Ovary (tissue), 7 donors: ENCODE measurements at regions not wholly inside any gene's neighbourhood (a gene's known extent, or its start where the extent isn't known, plus 50 kb on each side); places are given as distances from the start of the nearest gene placed in this dataset.
"Not testable (repeated sequence)": the region's sequence is repeated elsewhere in the genome, so short reads cannot be mapped to it uniquely, and the experiment has no call there.

ENCODE experiments used
- DNase-seq, 5 donors: peaks; one replicate each; pipeline ENCODE4 v3.0.0-alpha.2; 2019 to 2020
- H3K27ac ChIP-seq, 2 donors: fragments of 200-600 bp; one replicate each; pipeline versions ENCODE4 v1.5.1 to v1.8.0; 2019 to 2022
- H3K27me3 ChIP-seq: fragments of 200-600 bp; one replicate; pipeline ENCODE4 v1.8.0; 2022
- H3K36me3 ChIP-seq: fragments of 200-600 bp; sonication (generic); one replicate; pipeline ENCODE4 v1.5.1; 2019
- H3K4me1 ChIP-seq: one replicate; pipeline ENCODE4 v1.8.1; 2013; ENCODE audit warnings: mild to moderate bottlenecking, moderate library complexity; ENCODE audit not compliant: insufficient read depth
- H3K4me3 ChIP-seq: fragments of 200-600 bp; sonication (generic); one replicate; pipeline ENCODE4 v1.5.1; 2017
- H3K9me3 ChIP-seq, 2 donors: fragments of 200-600 bp in 1 of 2; sonication (generic) in 1 of 2; one replicate each; pipeline versions ENCODE4 v1.5.1 to v1.8.1; 2013 to 2019; ENCODE audit warnings: mild to moderate bottlenecking in 1 of 2, moderate library complexity in 1 of 2
- EP300 ChIP-seq: sonication (generic); formaldehyde crosslinking; IDR thresholded peaks from one replicate; pipeline ENCODE4 v1.6.1; 2017; ENCODE audit warnings: antibody characterized with exemption
- POLR2A ChIP-seq: fragments of 450-650 bp; IDR thresholded peaks from one replicate; pipeline ENCODE4 v1.6.1; 2017; ENCODE audit warnings: antibody characterized with exemption, mild to moderate bottlenecking, moderate library complexity
- WGBS, 3 donors: extraction: QIAGEN DNeasy Blood & Tissue Kit in 1 of 3; methylation state at CpG; one replicate each; pipeline versions ENCODE4 v1.1.5 to v1.1.7; 2013 to 2017; 5-methylcytosine and 5-hydroxymethylcytosine counted together
- intact Hi-C, 4 donors: fragments of 100-400 bp; cut with DNase I; formaldehyde crosslinking; loops; one replicate each; pipeline versions ENCODE4 v1.11.0 to v1.15.1; 2022 to 2023
- TF ChIP-seq, protein P1 (sequence below), 3 donors: fragments of 450-650 bp in 2 of 3; fragments of 200-600 bp in 1 of 3; IDR thresholded peaks; one replicate each; pipeline versions ENCODE4 v1.5.1 to v1.8.0; 2016 to 2022; ENCODE audit warnings: antibody characterized with exemption in 3 of 3, mild to moderate bottlenecking in 1 of 3
- donor health status: DM: no; HTN: no; CAD: no; lungs with moderate emphysema.
- donor health status: DM: no; HTN: no; CAD: no.
- donor health status: Bipolar disorder and iron deficiency.
- donor health status: DM: no; HTN: no; CAD: no.
- donor health status: DM: yes; HTN: yes; CAD: no.

GRCh38 chr17:437545-437944 lies 84.9 kb upstream of the RPH3AL start:
- intact Hi-C loops: no loop called here
- no peak for DNase-seq
- H3K27me3 ChIP-seq: no peaks in the 10 kb centered on the region
- no peaks in the 10 kb centered on the region for H3K4me1 ChIP-seq
- no peaks in the 10 kb centered on the region for H3K36me3 ChIP-seq
- H3K4me3 ChIP-seq: no peak overlapping the region
- no peaks in the 10 kb centered on the region for H3K9me3 ChIP-seq
- TF ChIP-seq EP300 (no peak), POLR2A (no peak)
- TF ChIP-seq, protein P1, sequence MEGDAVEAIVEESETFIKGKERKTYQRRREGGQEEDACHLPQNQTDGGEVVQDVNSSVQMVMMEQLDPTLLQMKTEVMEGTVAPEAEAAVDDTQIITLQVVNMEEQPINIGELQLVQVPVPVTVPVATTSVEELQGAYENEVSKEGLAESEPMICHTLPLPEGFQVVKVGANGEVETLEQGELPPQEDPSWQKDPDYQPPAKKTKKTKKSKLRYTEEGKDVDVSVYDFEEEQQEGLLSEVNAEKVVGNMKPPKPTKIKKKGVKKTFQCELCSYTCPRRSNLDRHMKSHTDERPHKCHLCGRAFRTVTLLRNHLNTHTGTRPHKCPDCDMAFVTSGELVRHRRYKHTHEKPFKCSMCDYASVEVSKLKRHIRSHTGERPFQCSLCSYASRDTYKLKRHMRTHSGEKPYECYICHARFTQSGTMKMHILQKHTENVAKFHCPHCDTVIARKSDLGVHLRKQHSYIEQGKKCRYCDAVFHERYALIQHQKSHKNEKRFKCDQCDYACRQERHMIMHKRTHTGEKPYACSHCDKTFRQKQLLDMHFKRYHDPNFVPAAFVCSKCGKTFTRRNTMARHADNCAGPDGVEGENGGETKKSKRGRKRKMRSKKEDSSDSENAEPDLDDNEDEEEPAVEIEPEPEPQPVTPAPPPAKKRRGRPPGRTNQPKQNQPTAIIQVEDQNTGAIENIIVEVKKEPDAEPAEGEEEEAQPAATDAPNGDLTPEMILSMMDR (IDR thresholded peaks at IDR 0.05): no peak
- WGBS, 3 donors: 95 to 100% (median 98%) methylated on average over 2 of the region's 2 CpGs
- H3K27ac ChIP-seq: no peak overlapping the region

GRCh38 chr17:436571-436970 lies 84.0 kb upstream of the RPH3AL start:
- DNase-seq: no peak
- H3K27ac ChIP-seq: no peak overlapping the region
- intact Hi-C loops: no loop called here
- no peaks in the 10 kb centered on the region for H3K9me3 ChIP-seq
- WGBS, 3 donors: 73 to 85% (median 76%) methylated on average over 7 of the region's 7 CpGs
- no peak overlapping the region for H3K4me3 ChIP-seq
- no peaks in the 10 kb centered on the region for H3K27me3 ChIP-seq
- no peaks in the 10 kb centered on the region for H3K4me1 ChIP-seq
- H3K36me3 ChIP-seq: no peaks in the 10 kb centered on the region
- TF ChIP-seq EP300 (no peak), POLR2A (no peak)
- TF ChIP-seq, protein P1 (IDR thresholded peaks at IDR 0.05): no peak

DNA sequence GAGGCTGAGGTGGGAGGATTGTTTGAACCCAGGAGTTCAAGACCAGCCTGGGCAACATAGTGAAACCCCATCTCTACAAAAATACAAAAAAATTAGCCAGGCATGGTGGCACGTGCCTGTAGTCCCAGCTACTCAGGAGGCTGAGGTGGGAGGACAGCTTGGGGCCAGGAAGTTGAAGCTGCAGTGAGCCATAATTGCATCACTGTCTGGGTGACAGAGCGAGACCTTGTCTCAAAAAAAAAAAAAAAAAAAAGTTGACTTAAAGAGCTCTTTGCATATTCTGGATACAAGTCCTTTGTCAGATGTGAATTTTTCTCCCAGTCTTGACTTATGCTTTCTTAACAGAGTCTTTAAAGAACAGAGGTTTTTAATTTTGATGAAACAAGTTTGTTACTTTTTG lies 79.9 kb upstream of the RPH3AL start:
- H3K27me3 ChIP-seq, intact Hi-C loops, H3K9me3 ChIP-seq, H3K4me3 ChIP-seq, H3K36me3 ChIP-seq, H3K27ac ChIP-seq, H3K4me1 ChIP-seq, DNase-seq: not testable (repeated sequence)
- WGBS, 3 donors: 74 to 80% (median 75%) methylated on average over 2 of the region's 2 CpGs

GRCh38 chr17:431494-431893 lies 78.9 kb upstream of the RPH3AL start:
- 92 to 97% (median 93%) methylated on average over 4 of the region's 4 CpGs for WGBS, 3 donors
- Histone ChIP-seq H3K4me1 (no peaks in the 10 kb centered on the region), H3K27me3 (no peaks in the 10 kb centered on the region), H3K27ac (no peak overlapping the region), H3K4me3 (no peak overlapping the region), H3K36me3 (no peaks in the 10 kb centered on the region), H3K9me3 (no peaks in the 10 kb centered on the region)
- DNase-seq: no peak
- TF ChIP-seq EP300 (no peak), POLR2A (no peak)
- TF ChIP-seq, protein P1 (IDR thresholded peaks at IDR 0.05): no peak
- intact Hi-C loops: no loop called here

DNA sequence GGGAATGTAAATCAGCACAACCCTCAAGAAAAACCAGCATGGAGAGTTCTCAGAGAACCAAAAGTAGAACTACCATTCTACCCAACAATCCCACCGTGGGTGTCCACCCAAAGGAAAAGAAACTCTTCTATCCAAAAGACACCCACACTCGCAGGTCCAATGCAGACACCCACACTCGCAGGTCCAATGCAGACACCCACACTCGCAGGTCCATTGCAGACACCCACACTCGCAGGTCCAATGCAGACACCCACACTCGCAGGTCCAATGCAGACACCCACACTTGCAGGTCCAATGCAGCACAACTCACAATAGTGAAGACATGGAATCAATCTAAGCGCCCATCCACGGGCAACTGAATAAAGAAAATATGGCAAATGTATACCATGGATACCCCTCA lies 77.0 kb upstream of the RPH3AL start:
- 87 to 94% (median 91%) methylated on average over 8 of the region's 8 CpGs for WGBS, 3 donors
- Histone ChIP-seq H3K27me3 (no peaks in the 10 kb centered on the region), H3K4me3 (no peak overlapping the region), H3K4me1 (no peaks in the 10 kb centered on the region), H3K27ac (no peak overlapping the region), H3K9me3 (no peaks in the 10 kb centered on the region), H3K36me3 (no peaks in the 10 kb centered on the region)
- TF ChIP-seq, protein P1 (IDR thresholded peaks at IDR 0.05): no peak
- TF ChIP-seq POLR2A (no peak), EP300 (no peak)
- DNase-seq: no peak
- intact Hi-C loops: no loop called here
